Panc1 (cell line): ENCODE measurements at regions not wholly inside any gene's neighbourhood (a gene's known extent, or its start where the extent isn't known, plus 50 kb on each side); places are given as distances from the start of the nearest gene placed in this dataset.

ENCODE experiments used
- ATAC-seq: fragments of 200-7000 bp; cut with Tn5 transposase; 2 replicates; pipeline ENCODE4 v1.9.1; 2020; ENCODE audit warnings: mild to moderate bottlenecking, moderate library complexity
- BruUV-seq: library from RNA; stranded (reverse); fragments of 400-500 nt; replicated peaks from 2 replicates; lab custom pipeline; 2021; lab: Mats Ljungman, UMichigan
- CTCF ChIA-PET: fragments of 300-600 bp; sonication (Branson Sonifier 250); formaldehyde crosslinking; loops from one replicate; lab custom pipeline; 2022; ENCODE audit warnings: antibody characterized with exemption; lab: Charles Lee
- POLR2A ChIA-PET: fragments of 300-600 bp; sonication (Branson Sonifier 250); formaldehyde crosslinking; loops from one replicate; lab custom pipeline; 2022; ENCODE audit warnings: antibody characterized with exemption; lab: Charles Lee
- DNase-seq: peaks from one replicate; pipeline ENCODE4 v3.0.0-alpha.2; 2010; ENCODE audit warnings: low read depth, low spot score
- H3K27ac ChIP-seq: 2 replicates; pipeline ENCODE4 v1.5.1; 2011; ENCODE audit warnings: mild to moderate bottlenecking, low read length, inconsistent platforms
- H3K27me3 ChIP-seq: fragments of 200-500 bp; sonication (Bioruptor generic); 2 replicates; pipeline ENCODE4 v1.6.0; 2014; ENCODE audit warnings: low read length, inconsistent platforms; ENCODE audit not compliant: control insufficient read depth, insufficient read depth
- H3K36me3 ChIP-seq: fragments of 200-500 bp; sonication (Bioruptor generic); 2 replicates; pipeline ENCODE4 v1.5.1; 2014; ENCODE audit warnings: inconsistent platforms, mild to moderate bottlenecking, low read length, moderate library complexity; ENCODE audit not compliant: control insufficient read depth, insufficient read depth
- H3K4me1 ChIP-seq: 2 replicates; pipeline ENCODE4 v1.5.1; 2011; ENCODE audit warnings: inconsistent platforms, mild to moderate bottlenecking, low read length, moderate library complexity; ENCODE audit not compliant: control insufficient read depth, insufficient read depth
- H3K4me3 ChIP-seq, 2 experiments: 2 replicates each; pipeline ENCODE4 v1.5.1; 2011 to 2012; ENCODE audit warnings: low read depth in 2 of 2, low read length in 2 of 2, mild to moderate bottlenecking in 2 of 2, inconsistent platforms in 1 of 2, moderate library complexity in 1 of 2
- H3K9me3 ChIP-seq: fragments of 200-500 bp; sonication (Bioruptor generic); 2 replicates; pipeline ENCODE4 v1.5.1; 2014; ENCODE audit warnings: low read depth, mild to moderate bottlenecking, inconsistent platforms, low read length, moderate library complexity; ENCODE audit not compliant: control insufficient read depth, insufficient read depth
- CTCF ChIP-seq: fragments of 450-650 bp; IDR thresholded peaks from 2 replicates; pipeline ENCODE4 v1.5.1; 2017; ENCODE audit warnings: mild to moderate bottlenecking
- POLR2AphosphoS5 ChIP-seq: IDR thresholded peaks from 2 replicates; pipeline ENCODE4 v1.6.1; 2012; ENCODE audit warnings: mild to moderate bottlenecking, low read depth, low read length, moderate library complexity
- REST ChIP-seq, 2 experiments: IDR thresholded peaks; 2 replicates each; pipeline ENCODE4 v1.6.1; 2011 to 2012; ENCODE audit warnings: low read depth in 2 of 2, control low read depth in 1 of 2, low read length in 1 of 2, mild to moderate bottlenecking in 1 of 2, moderate library complexity in 1 of 2; ENCODE audit not compliant: insufficient read depth in 1 of 2
- SIN3A ChIP-seq: IDR thresholded peaks from 2 replicates; pipeline ENCODE4 v1.6.1; 2012; ENCODE audit warnings: low read depth, mild to moderate bottlenecking, low read length, moderate library complexity, borderline replicate concordance; ENCODE audit not compliant: insufficient read depth
- TCF7L2 ChIP-seq: IDR thresholded peaks from 2 replicates; pipeline ENCODE4 v1.6.1; 2011; ENCODE audit warnings: mild to moderate bottlenecking, low read depth, low read length, inconsistent platforms
- in situ Hi-C: cut with HindIII; loops from 2 replicates; pipeline ENCODE4 v1.10.0; 2016; ENCODE audit warnings: low sequenced_read_pairs, low pct_unique_long_range_greater_than_20kb
- intact Hi-C: fragments of 100-400 bp; cut with micrococcal nuclease; formaldehyde crosslinking; loops from one replicate; pipeline ENCODE4 v1.10.0; 2022; ENCODE audit not compliant: unreplicated experiment

- BruUV-seq: no TSS peak
- ChIA-PET POLR2A (no interaction called here), CTCF (no interaction called here)
- Histone ChIP-seq H3K36me3 (no peaks in the 10 kb centered on the region), H3K27ac (no peak overlapping the region), H3K9me3 (no peaks in the 10 kb centered on the region), H3K4me1 (no peaks in the 10 kb centered on the region), H3K4me3 (no peak overlapping the region), H3K27me3 (peaks cover 2% of the 10 kb centered on the region; the same call in 1 of the 2 replicates)
- intact Hi-C loops (no loop called here), in situ Hi-C loops (no loop called here)
- TF ChIP-seq REST (IDR thresholded peaks at IDR 0.05; ENCODE audit: insufficient read depth in 1 of 2, low read depth in 2 of 2, low read length in 1 of 2): no peak
- no peak for TF ChIP-seq CTCF
- no peak for TF ChIP-seq SIN3A
- TF ChIP-seq TCF7L2: no peak
- no peak for TF ChIP-seq POLR2AphosphoS5
- ATAC-seq: no peak
- no peak for DNase-seq
These were observed 440.5 kb upstream of the WWC1 start for GRCh38 chr5:167850911-167851310.

GRCh38 chr5:167851416-167851815 lies 440.0 kb upstream of the WWC1 start:
- CTCF ChIA-PET: no interaction called here
- POLR2A ChIA-PET: no interaction called here
- Histone ChIP-seq H3K27ac (no peak overlapping the region), H3K27me3 (peaks cover 2% of the 10 kb centered on the region; the same call in 1 of the 2 replicates), H3K4me3 (no peak overlapping the region), H3K4me1 (no peaks in the 10 kb centered on the region), H3K36me3 (no peaks in the 10 kb centered on the region), H3K9me3 (no peaks in the 10 kb centered on the region)
- TF ChIP-seq CTCF (no peak), TCF7L2 (no peak), SIN3A (no peak), POLR2AphosphoS5 (no peak), REST (IDR thresholded peaks at IDR 0.05; ENCODE audit: insufficient read depth in 1 of 2, low read depth in 2 of 2, low read length in 1 of 2) (no peak)
- DNase-seq: no peak
- BruUV-seq: no TSS peak
- intact Hi-C loops: no loop called here
- in situ Hi-C loops: no loop called here
- ATAC-seq: no peak
